Small intestine (tissue), 7 donors: ENCODE measurements at regions not wholly inside any gene's neighbourhood (a gene's known extent, or its start where the extent isn't known, plus 50 kb on each side); places are given as distances from the start of the nearest gene placed in this dataset.
"Not testable (repeated sequence)": the region's sequence is repeated elsewhere in the genome, so short reads cannot be mapped to it uniquely, and the experiment has no call there.

Experiments used
- DNase-seq, 2 donors: peaks; one replicate each; pipeline versions ENCODE4 v3.0.0 to v3.0.0-alpha.2; 2013
- FAIRE-seq: peaks from 2 replicates; lab custom pipeline; 2012; peaks lifted over from hg19 to GRCh38; lab: Jason Lieb, UNC
- H3K27ac ChIP-seq, 3 donors: one replicate each; pipeline ENCODE4 v1.5.1; 2013; ENCODE audit warnings: low read length in 2 of 3, mild to moderate bottlenecking in 2 of 3, control low read depth in 1 of 3, inconsistent platforms in 1 of 3, low read depth in 1 of 3, moderate library complexity in 1 of 3
- H3K27me3 ChIP-seq, 3 donors: one replicate each; pipeline ENCODE4 v1.6.1; 2013; ENCODE audit warnings: low read length in 3 of 3, inconsistent platforms in 1 of 3; ENCODE audit not compliant: control insufficient read depth in 3 of 3, insufficient read depth in 3 of 3
- H3K36me3 ChIP-seq, 3 donors: one replicate each; pipeline ENCODE4 v1.6.1; 2013; ENCODE audit warnings: low read length in 3 of 3, inconsistent platforms in 1 of 3, low read depth in 1 of 3, mild to moderate bottlenecking in 1 of 3, moderate library complexity in 1 of 3; ENCODE audit not compliant: control insufficient read depth in 3 of 3, insufficient read depth in 2 of 3
- H3K4me1 ChIP-seq, 3 donors: one replicate each; pipeline ENCODE4 v1.6.1; 2013; ENCODE audit warnings: low read length in 2 of 3, inconsistent platforms in 1 of 3, low read depth in 1 of 3, mild to moderate bottlenecking in 1 of 3, moderate library complexity in 1 of 3; ENCODE audit not compliant: control insufficient read depth in 3 of 3, insufficient read depth in 2 of 3
- H3K4me3 ChIP-seq, 3 donors: one replicate each; pipeline ENCODE4 v1.5.1; 2013; ENCODE audit warnings: low read length in 3 of 3, control low read depth in 1 of 3, inconsistent platforms in 1 of 3, low read depth in 1 of 3, mild to moderate bottlenecking in 1 of 3, moderate library complexity in 1 of 3
- H3K9me3 ChIP-seq, 2 donors: one replicate each; pipeline ENCODE4 v1.6.1; 2013; ENCODE audit warnings: low read depth in 1 of 2, low read length in 1 of 2; ENCODE audit not compliant: control insufficient read depth in 2 of 2, insufficient read depth in 1 of 2
- WGBS, 3 donors: extraction: QIAGEN DNeasy Blood & Tissue Kit; methylation state at CpG; one replicate each; pipeline ENCODE4 v1.1.7; 2013; 5-methylcytosine and 5-hydroxymethylcytosine counted together
- donor health status: healthy with polysubstance abuse.
- donor health status: control.
- donor health status: control.
- donor health status: Bipolar disorder and iron deficiency.
- donor health status: healthy.

DNA sequence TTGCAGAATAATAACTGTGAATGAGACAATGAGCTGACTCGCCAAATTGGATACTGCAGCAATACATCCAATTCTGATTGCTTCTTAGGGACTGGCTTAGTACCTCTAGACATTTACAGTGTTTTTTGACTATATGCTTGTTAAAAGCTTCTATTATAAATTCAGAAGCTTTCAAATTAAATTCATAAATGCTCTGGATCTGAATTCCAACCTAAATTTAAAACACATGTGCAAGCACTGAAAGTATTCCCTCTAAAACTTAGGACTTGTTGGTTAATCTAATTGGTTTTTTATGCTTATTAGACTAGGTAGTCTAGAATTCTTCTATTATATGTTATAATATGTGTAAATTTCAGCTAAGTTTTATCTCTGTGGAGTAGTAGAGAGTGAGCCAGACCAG lies 306.9 kb downstream of the CPS1 start:
- H3K36me3 ChIP-seq: no peaks in the 10 kb centered on the region
- no peaks in the 10 kb centered on the region for H3K4me1 ChIP-seq
- H3K27me3 ChIP-seq: no peaks in the 10 kb centered on the region
- no peaks in the 10 kb centered on the region for H3K9me3 ChIP-seq
- DNase-seq: no peak
- FAIRE-seq: no peak
- 78 to 95% (median 81%) methylated on average over 1 of the region's 1 CpG for WGBS, 3 donors
- no peak overlapping the region for H3K27ac ChIP-seq
- no peak overlapping the region for H3K4me3 ChIP-seq

DNA sequence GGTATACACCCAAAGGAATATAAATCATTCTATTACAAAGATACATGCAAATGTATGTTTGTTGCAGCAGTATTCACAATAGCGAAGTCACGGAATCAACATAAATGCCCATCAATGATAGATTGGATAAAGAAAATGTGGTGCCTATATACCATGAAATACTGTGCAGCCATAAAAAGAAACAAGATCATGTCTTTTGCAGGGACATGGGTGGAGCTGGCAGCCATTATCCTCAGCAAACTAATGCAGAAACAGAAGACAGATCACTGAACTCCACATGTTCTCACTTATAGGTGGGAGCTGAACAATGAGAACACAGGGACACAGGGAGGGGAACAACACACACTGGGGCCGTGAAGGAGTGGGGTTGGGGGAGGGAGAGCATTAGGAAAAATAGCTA lies 315.2 kb downstream of the CPS1 start:
- H3K4me3 ChIP-seq, FAIRE-seq, H3K4me1 ChIP-seq, DNase-seq, H3K9me3 ChIP-seq, H3K36me3 ChIP-seq, H3K27ac ChIP-seq, H3K27me3 ChIP-seq: not testable (repeated sequence)
- WGBS, 3 donors: 83 to 88% (median 87%) methylated on average over 3 of the region's 3 CpGs

DNA sequence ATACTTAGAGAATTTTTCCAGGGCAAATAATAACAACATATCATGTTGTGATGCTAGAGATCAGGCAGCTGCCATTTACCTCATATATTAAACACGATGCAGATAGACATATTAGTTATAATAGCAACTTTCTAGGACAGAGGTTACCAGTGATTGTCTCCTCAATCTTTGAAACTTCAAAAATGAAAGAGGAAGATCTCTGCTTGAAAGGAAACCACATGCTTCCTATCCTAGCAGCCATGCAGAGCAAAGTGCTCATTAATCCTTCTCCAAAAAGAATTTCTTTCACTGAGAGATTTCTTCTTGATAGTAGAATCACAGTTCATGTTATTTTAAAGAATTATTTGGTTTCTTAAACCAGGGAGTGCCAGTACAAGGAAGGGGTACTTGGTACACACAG lies 317.2 kb downstream of the CPS1 start:
- H3K4me1 ChIP-seq: no peaks in the 10 kb centered on the region
- H3K9me3 ChIP-seq: no peaks in the 10 kb centered on the region
- FAIRE-seq (no peak), DNase-seq (no peak)
- no peaks in the 10 kb centered on the region for H3K36me3 ChIP-seq
- H3K27me3 ChIP-seq: no peaks in the 10 kb centered on the region
- 56 to 72% (median 65%) methylated on average over 1 of the region's 1 CpG for WGBS, 3 donors
- no peak overlapping the region for H3K27ac ChIP-seq
- no peak overlapping the region for H3K4me3 ChIP-seq

DNA sequence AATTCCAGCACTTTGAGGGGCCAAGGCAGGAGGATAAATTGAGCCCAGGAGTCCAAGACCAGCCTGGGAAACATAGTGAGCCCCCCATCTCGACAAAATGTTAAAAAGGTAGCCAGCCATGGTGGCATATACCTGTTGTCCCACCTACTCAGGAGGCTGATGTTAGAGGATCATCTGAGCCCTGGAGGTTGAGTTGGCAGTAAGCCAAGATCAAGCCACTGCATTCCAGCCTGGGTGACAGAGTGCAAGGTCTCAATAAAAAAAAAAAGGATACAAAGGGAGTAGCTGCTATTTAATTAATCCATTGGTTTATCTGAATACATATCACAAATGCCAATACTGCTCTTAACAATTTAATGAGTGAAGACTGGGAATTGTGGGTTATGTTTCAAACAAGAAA lies 327.8 kb downstream of the CPS1 start:
- Histone ChIP-seq H3K27ac (no peak overlapping the region), H3K27me3 (no peaks in the 10 kb centered on the region), H3K4me1 (no peaks in the 10 kb centered on the region), H3K9me3 (no peaks in the 10 kb centered on the region), H3K36me3 (no peaks in the 10 kb centered on the region), H3K4me3 (no peak overlapping the region)
- 50 to 75% (median 63%) methylated on average over 1 of the region's 1 CpG for WGBS, 3 donors
- DNase-seq (no peak), FAIRE-seq (no peak)

DNA sequence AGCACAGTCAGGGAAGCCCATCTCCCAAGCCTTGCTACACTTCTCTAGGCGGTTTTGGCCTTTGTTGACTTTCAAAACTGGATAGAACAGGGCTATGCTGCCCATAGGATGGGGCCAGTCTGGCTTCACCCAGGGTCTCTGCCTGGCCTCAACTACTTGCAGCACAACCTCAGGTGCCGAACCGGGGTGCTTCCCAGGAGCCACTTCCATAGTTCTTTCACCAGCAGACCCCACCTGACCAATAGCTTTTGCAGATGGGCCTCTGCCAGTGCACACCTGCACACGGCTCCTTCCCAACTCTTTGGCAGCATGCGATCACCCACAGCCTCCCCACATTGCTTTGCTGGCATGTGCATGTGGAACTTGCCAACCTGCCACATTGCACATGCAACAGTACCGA lies 331.6 kb downstream of the CPS1 start:
- WGBS, 3 donors: 85 to 87% (median 85%) methylated on average over 6 of the region's 6 CpGs
- Histone ChIP-seq H3K36me3 (no peaks in the 10 kb centered on the region), H3K27ac (no peak overlapping the region), H3K4me1 (no peaks in the 10 kb centered on the region), H3K4me3 (no peak overlapping the region), H3K27me3 (no peaks in the 10 kb centered on the region), H3K9me3 (no peaks in the 10 kb centered on the region)
- DNase-seq (no peak), FAIRE-seq (no peak)

DNA sequence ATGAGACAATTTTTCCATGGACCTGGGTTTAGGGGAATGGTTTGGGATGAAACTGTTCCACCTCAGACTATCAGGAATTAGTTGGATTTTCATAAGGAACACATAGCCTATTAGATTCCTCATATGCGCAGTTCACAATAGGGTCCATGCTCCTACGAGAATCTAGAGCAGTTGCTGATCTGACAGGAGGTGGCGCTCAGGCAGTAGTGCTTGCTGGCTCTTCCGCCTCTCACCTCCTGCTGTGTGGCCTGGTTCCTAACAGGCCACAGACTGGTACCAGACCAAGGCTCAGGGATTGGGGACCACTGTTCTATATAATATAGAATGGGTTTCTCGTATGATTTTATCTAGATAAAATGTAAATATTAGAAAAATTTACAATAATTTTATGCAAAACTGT lies 338.7 kb downstream of the CPS1 start:
- H3K4me3 ChIP-seq: no peak overlapping the region
- H3K4me1 ChIP-seq: no peaks in the 10 kb centered on the region
- no peaks in the 10 kb centered on the region for H3K27me3 ChIP-seq
- FAIRE-seq (no peak), DNase-seq (no peak)
- WGBS, 3 donors: 71 to 77% (median 76%) methylated on average over 5 of the region's 5 CpGs
- H3K27ac ChIP-seq: no peak overlapping the region
- no peaks in the 10 kb centered on the region for H3K9me3 ChIP-seq
- no peaks in the 10 kb centered on the region for H3K36me3 ChIP-seq

DNA sequence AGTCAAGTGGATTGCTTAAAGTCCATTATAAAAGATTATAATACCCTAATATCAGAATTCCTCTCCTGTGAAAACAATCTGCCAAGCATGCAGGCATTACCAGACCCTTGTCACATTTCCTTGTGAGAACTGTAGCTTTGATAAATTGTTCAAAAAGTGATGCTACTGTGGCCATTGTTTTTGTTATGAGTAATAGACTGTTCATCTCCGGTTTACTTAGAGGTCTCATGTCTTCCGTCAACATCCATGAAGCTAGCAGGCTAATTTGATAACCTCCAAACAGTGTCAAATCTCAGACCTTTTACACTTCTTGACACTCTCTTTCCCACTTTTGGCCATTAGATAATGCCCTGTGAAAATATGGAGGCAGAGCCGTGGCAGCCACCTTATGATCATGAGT lies 342.7 kb downstream of the CPS1 start:
- no peaks in the 10 kb centered on the region for H3K36me3 ChIP-seq
- FAIRE-seq (no peak), DNase-seq (no peak)
- H3K27ac ChIP-seq: no peak overlapping the region
- H3K4me3 ChIP-seq: no peak overlapping the region
- WGBS, 3 donors: 66 to 86% (median 77%) methylated on average over 3 of the region's 3 CpGs
- no peaks in the 10 kb centered on the region for H3K4me1 ChIP-seq
- no peaks in the 10 kb centered on the region for H3K9me3 ChIP-seq
- H3K27me3 ChIP-seq: no peaks in the 10 kb centered on the region

DNA sequence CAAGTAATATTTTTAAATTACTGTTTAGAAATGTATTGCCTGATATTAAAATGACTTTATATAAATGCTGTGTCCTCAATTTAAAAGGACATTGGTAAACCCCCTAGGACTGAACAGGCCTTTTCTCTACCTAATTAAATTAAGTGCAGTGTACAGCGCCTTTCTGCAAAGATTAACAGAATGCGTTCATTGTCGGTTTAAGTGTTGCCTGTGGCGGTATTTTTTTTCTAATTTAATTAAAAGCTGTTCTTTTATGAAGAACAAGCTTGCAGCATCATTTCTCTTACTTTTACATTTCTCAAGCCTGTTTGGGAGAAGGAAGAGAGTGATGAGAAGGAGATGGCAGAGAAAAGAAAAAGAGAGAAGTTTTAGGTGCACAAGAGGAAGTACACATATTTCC lies 344.9 kb downstream of the CPS1 start:
- FAIRE-seq: no peak
- Histone ChIP-seq H3K27ac (no peak overlapping the region), H3K4me1 (no peaks in the 10 kb centered on the region), H3K27me3 (no peaks in the 10 kb centered on the region), H3K4me3 (no peak overlapping the region), H3K36me3 (no peaks in the 10 kb centered on the region), H3K9me3 (no peaks in the 10 kb centered on the region)
- 89 to 94% (median 92%) methylated on average over 4 of the region's 4 CpGs for WGBS, 3 donors
- no peak for DNase-seq

DNA sequence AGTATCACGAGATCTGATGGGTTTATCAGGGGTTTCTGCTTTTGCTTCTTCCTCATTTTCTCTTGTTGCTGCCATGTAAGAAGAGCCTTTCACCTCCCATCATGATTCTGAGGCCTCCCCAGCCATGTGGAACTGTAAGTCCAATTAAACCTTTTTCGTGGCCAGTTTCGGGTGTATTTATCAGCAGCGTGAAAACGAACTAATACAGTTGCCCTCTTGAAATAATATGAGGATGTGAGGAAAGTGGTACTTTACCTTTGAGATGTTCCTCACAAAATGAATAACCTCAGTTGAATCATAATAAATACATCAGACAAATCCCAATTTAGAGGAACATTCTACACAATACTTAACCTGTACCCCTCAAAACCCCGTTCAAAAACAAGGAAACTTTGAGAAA lies 356.4 kb downstream of the CPS1 start:
- Histone ChIP-seq H3K27me3 (no peaks in the 10 kb centered on the region), H3K4me3 (no peak overlapping the region), H3K4me1 (no peaks in the 10 kb centered on the region), H3K36me3 (no peaks in the 10 kb centered on the region), H3K9me3 (no peaks in the 10 kb centered on the region), H3K27ac (no peak overlapping the region)
- FAIRE-seq (no peak), DNase-seq (no peak)
- 71 to 87% (median 72%) methylated on average over 6 of the region's 6 CpGs for WGBS, 3 donors
